ENCODE measurements at regions not wholly inside any gene's neighbourhood (a gene's known extent, or its start where the extent isn't known, plus 50 kb on each side); places are given as distances from the start of the nearest gene placed in this dataset.

DNA sequence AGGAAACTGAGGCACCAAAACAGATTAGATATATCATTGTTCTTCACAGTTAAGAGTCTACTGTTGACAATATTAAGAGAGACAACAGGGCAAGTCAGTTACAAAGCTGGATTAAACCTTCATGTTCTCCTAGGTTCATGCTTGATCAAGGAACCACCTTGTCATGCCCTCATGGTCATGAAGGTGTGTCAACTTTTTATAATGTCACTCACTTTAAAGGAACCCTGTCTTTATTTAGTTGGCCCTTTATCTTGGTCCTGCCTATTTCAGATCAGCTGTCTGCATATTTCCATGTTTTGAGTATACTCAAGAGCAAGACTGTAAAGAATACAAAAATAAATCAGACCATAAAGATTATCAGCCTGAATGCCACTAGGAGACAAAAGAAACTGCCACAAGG, 140.2 kb upstream of the FAM241A start:
- Histone ChIP-seq H3K4me1 (ENCODE audit: control insufficient read depth in 2 of 3, insufficient read depth in 2 of 3, low read depth in 1 of 3, low read length in 3 of 3) (no peaks in the 10 kb centered on the region), H3K36me3 (ENCODE audit: control insufficient read depth in 2 of 3, insufficient read depth in 3 of 3, low read length in 3 of 3) (no peaks in the 10 kb centered on the region), H3K4me3 (ENCODE audit: low read length in 3 of 3) (no peak overlapping the region), H3K9ac (ENCODE audit: low read length in 3 of 3) (no peak overlapping the region), H3K9me3 (ENCODE audit: control insufficient read depth in 2 of 3, insufficient read depth in 1 of 3, low read length in 3 of 3) (no peaks in the 10 kb centered on the region), H3K27ac (ENCODE audit: low read depth in 2 of 2, low read length in 2 of 2) (no peak overlapping the region), H3K27me3 (ENCODE audit: control insufficient read depth, insufficient read depth, low read length) (no peaks in the 10 kb centered on the region)
- intact Hi-C loops (cut with DNase I): no loop called here
- FAIRE-seq (no peak), DNase-seq (no peak)
- TF ChIP-seq, protein P1, sequence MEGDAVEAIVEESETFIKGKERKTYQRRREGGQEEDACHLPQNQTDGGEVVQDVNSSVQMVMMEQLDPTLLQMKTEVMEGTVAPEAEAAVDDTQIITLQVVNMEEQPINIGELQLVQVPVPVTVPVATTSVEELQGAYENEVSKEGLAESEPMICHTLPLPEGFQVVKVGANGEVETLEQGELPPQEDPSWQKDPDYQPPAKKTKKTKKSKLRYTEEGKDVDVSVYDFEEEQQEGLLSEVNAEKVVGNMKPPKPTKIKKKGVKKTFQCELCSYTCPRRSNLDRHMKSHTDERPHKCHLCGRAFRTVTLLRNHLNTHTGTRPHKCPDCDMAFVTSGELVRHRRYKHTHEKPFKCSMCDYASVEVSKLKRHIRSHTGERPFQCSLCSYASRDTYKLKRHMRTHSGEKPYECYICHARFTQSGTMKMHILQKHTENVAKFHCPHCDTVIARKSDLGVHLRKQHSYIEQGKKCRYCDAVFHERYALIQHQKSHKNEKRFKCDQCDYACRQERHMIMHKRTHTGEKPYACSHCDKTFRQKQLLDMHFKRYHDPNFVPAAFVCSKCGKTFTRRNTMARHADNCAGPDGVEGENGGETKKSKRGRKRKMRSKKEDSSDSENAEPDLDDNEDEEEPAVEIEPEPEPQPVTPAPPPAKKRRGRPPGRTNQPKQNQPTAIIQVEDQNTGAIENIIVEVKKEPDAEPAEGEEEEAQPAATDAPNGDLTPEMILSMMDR (IDR thresholded peaks at IDR 0.05; ENCODE audit: borderline replicate concordance, extremely low read depth, insufficient read depth): no peak

DNA sequence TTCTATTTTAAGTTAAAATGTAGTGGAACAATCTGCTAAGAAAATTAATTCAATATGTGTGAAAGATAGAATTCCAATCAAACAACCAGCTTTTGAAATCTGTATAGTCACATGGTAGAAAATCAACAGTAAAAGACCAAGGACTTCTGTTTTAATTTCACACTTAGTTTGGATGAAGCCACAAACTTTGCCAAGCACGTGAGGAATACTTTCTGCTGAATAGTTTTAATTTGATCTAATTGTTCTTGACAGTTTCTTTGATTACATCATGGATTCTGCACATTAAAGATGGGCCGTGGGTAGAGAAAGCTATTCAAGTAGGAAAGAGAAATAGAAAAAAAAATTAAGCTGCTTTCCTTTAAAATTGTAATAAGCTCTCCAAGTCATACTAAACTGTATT, 137.9 kb upstream of the FAM241A start:
- Histone ChIP-seq H3K9me3 (ENCODE audit: control insufficient read depth in 2 of 3, insufficient read depth in 1 of 3, low read length in 3 of 3) (no peaks in the 10 kb centered on the region), H3K36me3 (ENCODE audit: control insufficient read depth in 2 of 3, insufficient read depth in 3 of 3, low read length in 3 of 3) (no peaks in the 10 kb centered on the region), H3K9ac (ENCODE audit: low read length in 3 of 3) (no peak overlapping the region), H3K27ac (ENCODE audit: low read depth in 2 of 2, low read length in 2 of 2) (no peak overlapping the region), H3K4me1 (ENCODE audit: control insufficient read depth in 2 of 3, insufficient read depth in 2 of 3, low read depth in 1 of 3, low read length in 3 of 3) (no peaks in the 10 kb centered on the region), H3K4me3 (ENCODE audit: low read length in 3 of 3) (no peak overlapping the region), H3K27me3 (ENCODE audit: control insufficient read depth, insufficient read depth, low read length) (no peaks in the 10 kb centered on the region)
- TF ChIP-seq, protein P1 (IDR thresholded peaks at IDR 0.05; ENCODE audit: borderline replicate concordance, extremely low read depth, insufficient read depth): no peak
- intact Hi-C loops (cut with DNase I): no loop called here
- FAIRE-seq (no peak), DNase-seq (no peak)

DNA sequence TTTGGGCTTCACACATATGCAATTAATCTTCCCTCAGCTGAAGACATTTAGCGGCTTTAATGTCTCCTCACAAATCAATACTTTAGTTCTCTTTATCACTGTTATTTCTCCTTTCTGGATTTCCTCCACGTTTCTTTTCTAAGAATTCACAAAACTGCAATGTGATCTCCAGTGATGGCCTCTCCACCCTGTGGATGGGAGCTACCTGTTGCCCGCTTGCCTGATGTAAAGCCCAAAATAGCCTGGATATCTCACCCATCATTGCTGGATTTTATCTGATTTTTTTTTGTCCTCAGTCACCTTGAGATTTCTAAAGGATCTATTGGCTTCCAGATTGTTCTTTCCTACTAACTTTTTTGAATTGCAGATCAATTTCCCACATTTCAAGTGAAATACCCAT, 129.3 kb upstream of the FAM241A start:
- H3K36me3 ChIP-seq (ENCODE audit: control insufficient read depth in 2 of 3, insufficient read depth in 3 of 3, low read length in 3 of 3): no peaks in the 10 kb centered on the region
- H3K9ac ChIP-seq (ENCODE audit: low read length in 3 of 3): no peak overlapping the region
- H3K27ac ChIP-seq (ENCODE audit: low read depth in 2 of 2, low read length in 2 of 2): no peak overlapping the region
- DNase-seq: no peak
- no peaks in the 10 kb centered on the region for H3K9me3 ChIP-seq (ENCODE audit: control insufficient read depth in 2 of 3, insufficient read depth in 1 of 3, low read length in 3 of 3)
- no peak for FAIRE-seq
- no peak overlapping the region for H3K4me3 ChIP-seq (ENCODE audit: low read length in 3 of 3)
- H3K4me1 ChIP-seq (ENCODE audit: control insufficient read depth in 2 of 3, insufficient read depth in 2 of 3, low read depth in 1 of 3, low read length in 3 of 3): no peaks in the 10 kb centered on the region
- intact Hi-C loops (cut with DNase I): no loop called here
- H3K27me3 ChIP-seq (ENCODE audit: control insufficient read depth, insufficient read depth, low read length): no peaks in the 10 kb centered on the region
- TF ChIP-seq, protein P1 (IDR thresholded peaks at IDR 0.05; ENCODE audit: borderline replicate concordance, extremely low read depth, insufficient read depth): no peak

DNA sequence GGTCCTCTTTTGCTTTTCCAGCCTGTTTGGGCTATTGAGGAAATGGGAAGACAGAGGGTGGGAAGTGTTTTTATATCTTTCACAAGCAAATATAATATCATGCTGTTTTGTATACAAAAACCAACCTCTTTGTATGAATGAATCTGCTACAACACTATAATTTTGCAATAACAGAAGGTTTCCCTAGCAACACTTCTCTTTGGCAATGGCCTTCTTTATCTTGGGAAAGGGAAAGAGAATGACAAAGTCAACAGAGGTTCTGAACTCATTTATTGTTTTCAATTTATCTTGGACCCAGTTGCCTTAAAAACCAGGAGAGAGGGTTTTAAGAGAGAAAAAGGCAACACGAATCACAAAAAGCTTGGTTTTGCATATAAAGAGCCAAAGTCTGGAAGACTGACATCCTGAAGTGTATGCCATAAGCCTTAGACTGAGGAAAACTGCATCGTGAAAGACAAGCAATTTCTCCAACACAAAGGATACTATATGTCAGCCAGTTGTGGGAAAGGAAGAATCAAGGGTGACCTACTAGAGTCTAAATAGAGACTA, 121.8 kb upstream of the FAM241A start:
- Histone ChIP-seq H3K27me3 (ENCODE audit: control insufficient read depth, insufficient read depth, low read length) (no peaks in the 10 kb centered on the region), H3K36me3 (ENCODE audit: control insufficient read depth in 2 of 3, insufficient read depth in 3 of 3, low read length in 3 of 3) (no peaks in the 10 kb centered on the region), H3K27ac (ENCODE audit: low read depth in 2 of 2, low read length in 2 of 2) (no peak overlapping the region), H3K9me3 (ENCODE audit: control insufficient read depth in 2 of 3, insufficient read depth in 1 of 3, low read length in 3 of 3) (no peaks in the 10 kb centered on the region), H3K4me3 (ENCODE audit: low read length in 3 of 3) (no peak overlapping the region), H3K9ac (ENCODE audit: low read length in 3 of 3) (no peak overlapping the region), H3K4me1 (ENCODE audit: control insufficient read depth in 2 of 3, insufficient read depth in 2 of 3, low read depth in 1 of 3, low read length in 3 of 3) (no peaks in the 10 kb centered on the region)
- no peak for FAIRE-seq
- TF ChIP-seq, protein P1 (IDR thresholded peaks at IDR 0.05; ENCODE audit: borderline replicate concordance, extremely low read depth, insufficient read depth): no peak
- DNase-seq: no peak
- intact Hi-C loops (cut with DNase I): no loop called here
